Endothelial cell of umbilical vein (primary cell): ENCODE measurements at regions not wholly inside any gene's neighbourhood (a gene's known extent, or its start where the extent isn't known, plus 50 kb on each side); places are given as distances from the start of the nearest gene placed in this dataset.

Source experiments
- BruUV-seq: library from RNA; stranded (reverse); fragments of 400-500 nt; replicated peaks from 2 replicates; lab custom pipeline; 2021; lab: Mats Ljungman, UMichigan
- CTCF ChIA-PET: fragments of 300-600, 350-600 bp; sonication (Branson Sonifier 250); formaldehyde crosslinking; loops from one replicate; lab custom pipeline; 2021; ENCODE audit warnings: antibody characterized with exemption, inconsistent platforms; lab: Charles Lee
- POLR2A ChIA-PET: fragments of 300-600, 350-600 bp; sonication (Branson Sonifier 250); formaldehyde crosslinking; loops from one replicate; lab custom pipeline; 2021; ENCODE audit warnings: antibody characterized with exemption, inconsistent platforms; lab: Charles Lee
- DNase-seq: peaks from one replicate; pipeline ENCODE4 v3.0.0-alpha.2; 2011; ENCODE audit warnings: low read depth, low spot score
- FAIRE-seq: peaks from 2 replicates; lab custom pipeline; 2011; peaks lifted over from hg19 to GRCh38; lab: Jason Lieb, UNC
- H2AFZ ChIP-seq: 2 replicates; pipeline ENCODE4 v1.6.0; 2012; ENCODE audit warnings: low read depth, low read length, control low read depth, inconsistent platforms
- H3K27ac ChIP-seq: 2 replicates; pipeline ENCODE4 v1.5.1; 2011; ENCODE audit warnings: low read depth, mild to moderate bottlenecking, control low read depth, low read length, moderate library complexity; ENCODE audit not compliant: insufficient read depth
- H3K27me3 ChIP-seq, 2 experiments: 2 replicates each; pipeline versions ENCODE4 v1.6.0 to v1.6.1; 2011; ENCODE audit warnings: low read length in 2 of 2, mixed read lengths in 1 of 2; ENCODE audit not compliant: control insufficient read depth in 2 of 2, insufficient read depth in 2 of 2
- H3K36me3 ChIP-seq, 2 experiments: 2 replicates in 1 of 2; 3 replicates in 1 of 2; pipeline ENCODE4 v1.5.1; 2011; ENCODE audit warnings: low read length in 2 of 2, mild to moderate bottlenecking in 1 of 2, moderate library complexity in 1 of 2; ENCODE audit not compliant: control insufficient read depth in 2 of 2, insufficient read depth in 2 of 2; ENCODE audit errors: extremely low read depth in 1 of 2
- H3K4me1 ChIP-seq: 3 replicates; pipeline ENCODE4 v1.5.1; 2011; ENCODE audit warnings: mild to moderate bottlenecking, low read length; ENCODE audit not compliant: control insufficient read depth, insufficient read depth; ENCODE audit errors: extremely low read depth
- H3K4me2 ChIP-seq: 2 replicates; pipeline ENCODE4 v1.6.1; 2011; ENCODE audit warnings: low read length, control low read depth, mixed read lengths; ENCODE audit not compliant: insufficient read depth
- H3K4me3 ChIP-seq, 3 experiments: fragments of 200-600 bp in 1 of 3; sonication (generic), shearing (Covaris generic) in 1 of 3; replicated peaks in 1 of 3; 2 replicates each; pipeline ENCODE4 v1.5.1; 2011 to 2016; ENCODE audit warnings: control low read depth in 3 of 3, low read length in 3 of 3, mild to moderate bottlenecking in 2 of 3, inconsistent platforms in 1 of 3, low read depth in 1 of 3, moderate library complexity in 1 of 3; ENCODE audit not compliant: insufficient read depth in 1 of 3
- H3K79me2 ChIP-seq: 2 replicates; pipeline ENCODE4 v1.6.0; 2012; ENCODE audit warnings: low read length, inconsistent platforms; ENCODE audit not compliant: control insufficient read depth, insufficient read depth
- H3K9ac ChIP-seq: replicated peaks from 2 replicates; pipeline ENCODE3; 2011; ENCODE audit warnings: low read length, control low read depth; ENCODE audit not compliant: insufficient read depth; ENCODE audit errors: extremely low read depth
- H3K9me1 ChIP-seq: replicated peaks from 3 replicates; pipeline ENCODE4 v1.6.0; 2011; ENCODE audit warnings: mild to moderate bottlenecking, low read length; ENCODE audit not compliant: control insufficient read depth, insufficient read depth; ENCODE audit errors: extremely low read depth
- H3K9me3 ChIP-seq: replicated peaks from 2 replicates; pipeline ENCODE4 v1.5.1; 2012; ENCODE audit warnings: low read length, inconsistent platforms; ENCODE audit not compliant: control insufficient read depth, insufficient read depth
- H4K20me1 ChIP-seq: replicated peaks from 2 replicates; pipeline ENCODE3; 2011; ENCODE audit warnings: mild to moderate bottlenecking, low read length; ENCODE audit not compliant: control insufficient read depth, insufficient read depth; ENCODE audit errors: extremely low read depth
- CTCF ChIP-seq, 2 donors: IDR thresholded peaks; 1 replicate in 1 of 2; 2 replicates in 1 of 2; pipeline ENCODE4 v1.5.1; 2011; ENCODE audit warnings: low read length in 2 of 2, mild to moderate bottlenecking in 2 of 2, moderate library complexity in 2 of 2, control low read depth in 1 of 2, inconsistent platforms in 1 of 2, low read depth in 1 of 2; ENCODE audit not compliant: insufficient read depth in 1 of 2; ENCODE audit errors: extremely low read depth in 1 of 2
- EZH2 ChIP-seq: IDR thresholded peaks from 2 replicates; pipeline ENCODE4 v1.6.1; 2012; ENCODE audit warnings: borderline replicate concordance, low read depth, mild to moderate bottlenecking, moderate library complexity, low read length, inconsistent platforms; ENCODE audit not compliant: severe bottlenecking
- FOS ChIP-seq: IDR thresholded peaks from 2 replicates; pipeline ENCODE4 v1.6.1; 2011; ENCODE audit warnings: mild to moderate bottlenecking, low read length, moderate library complexity, borderline replicate concordance; ENCODE audit not compliant: insufficient read depth
- GATA2 ChIP-seq: IDR thresholded peaks from 2 replicates; pipeline ENCODE4 v1.7.0; 2011; ENCODE audit warnings: low read depth, mild to moderate bottlenecking, moderate library complexity, mixed read lengths, low read length; ENCODE audit not compliant: insufficient read length, insufficient read depth
- JUN ChIP-seq: IDR thresholded peaks from 2 replicates; pipeline ENCODE4 v1.6.1; 2011; ENCODE audit warnings: borderline replicate concordance, low read depth; ENCODE audit not compliant: insufficient read length, insufficient read depth
- MAX ChIP-seq: IDR thresholded peaks from 2 replicates; pipeline ENCODE4 v1.6.1; 2011; ENCODE audit not compliant: insufficient read depth, insufficient read length
- MYC ChIP-seq: IDR thresholded peaks from one replicate; pipeline ENCODE4 v1.6.1; 2011; ENCODE audit warnings: mild to moderate bottlenecking, low read depth, low read length
- POLR2A ChIP-seq: IDR thresholded peaks from 2 replicates; pipeline ENCODE4 v1.6.1; 2012; ENCODE audit warnings: low read depth, mild to moderate bottlenecking, control low read depth, low read length
- POLR2AphosphoS5 ChIP-seq: IDR thresholded peaks from 2 replicates; pipeline ENCODE4 v1.6.1; 2012; ENCODE audit warnings: low read depth, mild to moderate bottlenecking, control low read depth, low read length, moderate library complexity; ENCODE audit not compliant: insufficient read depth
- dilution Hi-C: fragments of 300-500 bp; cut with MboI; formaldehyde crosslinking; loops from one replicate; pipeline ENCODE4 v1.15.0; 2019; ENCODE audit warnings: low sequenced_read_pairs; ENCODE audit not compliant: extremely low pct_ligation_motif_present
- intact Hi-C: fragments of 100-400 bp; cut with micrococcal nuclease; formaldehyde crosslinking; loops from one replicate; pipeline ENCODE4 v1.10.0; 2022

- DNase-seq (no peak), FAIRE-seq (no peak)
- no peaks in the 10 kb centered on the region for H3K9me1 ChIP-seq
- no peaks in the 10 kb centered on the region for H4K20me1 ChIP-seq
- no peak overlapping the region for H3K27ac ChIP-seq
- H3K27me3 ChIP-seq, result no peaks in the 10 kb centered on the region
- no peaks in the 10 kb centered on the region for H3K4me1 ChIP-seq
- intact Hi-C loops (no loop called here), dilution Hi-C loops (no loop called here)
- no peak overlapping the region for H3K9ac ChIP-seq
- no TSS peak for BruUV-seq
- H3K79me2 ChIP-seq, result no peaks in the 10 kb centered on the region
- H3K9me3 ChIP-seq, result no peaks in the 10 kb centered on the region
- CTCF ChIA-PET, result no interaction called here
- POLR2A ChIA-PET, result no interaction called here
- TF ChIP-seq MAX (no peak), CTCF (IDR thresholded peaks at IDR 0.05; ENCODE audit: extremely low read depth in 1 of 2, insufficient read depth in 1 of 2, low read depth in 1 of 2, low read length in 2 of 2) (no peak), FOS (no peak), GATA2 (no peak), JUN (no peak), MYC (no peak), POLR2AphosphoS5 (no peak), EZH2 (no peak), POLR2A (no peak)
- H3K4me2 ChIP-seq, result no peak overlapping the region
- no peak overlapping the region for H3K4me3 ChIP-seq
- H3K36me3 ChIP-seq, result no peaks in the 10 kb centered on the region
- H2AFZ ChIP-seq, result no peak overlapping the region
Measured at GRCh38 chr3:139772539-139773500, 95.0 kb upstream of the NMNAT3 start.
